ENCODE measurements at regions not wholly inside any gene's neighbourhood (a gene's known extent, or its start where the extent isn't known, plus 50 kb on each side); places are given as distances from the start of the nearest gene placed in this dataset.

GRCh38 chr20:57999465-58000111 lies 228.9 kb downstream of the ANKRD60 start:
- no peaks in the 10 kb centered on the region for H3K9me3 ChIP-seq (replicated peaks; ENCODE audit: control insufficient read depth, insufficient read depth, low read length)
- no peaks in the 10 kb centered on the region for H3K9me1 ChIP-seq (replicated peaks; ENCODE audit: control insufficient read depth, extremely low read depth, insufficient read depth, low read length)
- no peak overlapping the region for H3K9ac ChIP-seq (replicated peaks; ENCODE audit: extremely low read depth, insufficient read depth, low read length)
- FAIRE-seq (no peak), DNase-seq (ENCODE audit: low read depth, low spot score) (peak; percentile 78)
- H3K27me3 ChIP-seq (ENCODE audit: control insufficient read depth in 2 of 2, insufficient read depth in 2 of 2, low read length in 2 of 2) = peaks cover 2 to 10% of the 10 kb centered on the region in 2 experiments
- CTCF ChIA-PET = interaction anchor here (2.0 kb wide), 1 partner anchor 88 kb away, joined by 7 read pairs; no protein-coding TSS in a partner anchor
- dilution Hi-C loops (cut with MboI; ENCODE audit: extremely low pct_ligation_motif_present, low sequenced_read_pairs) = no loop called here
- H4K20me1 ChIP-seq (replicated peaks; ENCODE audit: control insufficient read depth, extremely low read depth, insufficient read depth, low read length) = no peaks in the 10 kb centered on the region
- no peaks in the 10 kb centered on the region for H3K36me3 ChIP-seq (ENCODE audit: control insufficient read depth in 2 of 2, extremely low read depth in 1 of 2, insufficient read depth in 2 of 2, low read length in 2 of 2)
- no peak overlapping the region for H3K27ac ChIP-seq (ENCODE audit: insufficient read depth, low read depth, low read length)
- no TSS peak for BruUV-seq (replicated peaks)
- H3K4me3 ChIP-seq (replicated peaks in 1 of 3; ENCODE audit: insufficient read depth in 1 of 3, low read depth in 1 of 3, low read length in 3 of 3) = no peak overlapping the region
- H3K4me2 ChIP-seq (ENCODE audit: insufficient read depth, low read length) = no peak overlapping the region
- H3K79me2 ChIP-seq (ENCODE audit: control insufficient read depth, insufficient read depth, low read length) = no peaks in the 10 kb centered on the region
- TF ChIP-seq GATA2 (IDR thresholded peaks at IDR 0.05; ENCODE audit: insufficient read depth, insufficient read length, low read depth, low read length) (no peak), MAX (IDR thresholded peaks at IDR 0.05; ENCODE audit: insufficient read depth, insufficient read length) (no peak), MYC (IDR thresholded peaks at IDR 0.05; ENCODE audit: low read depth, low read length) (no peak), FOS (IDR thresholded peaks at IDR 0.05; ENCODE audit: borderline replicate concordance, insufficient read depth, low read length) (no peak), POLR2AphosphoS5 (IDR thresholded peaks at IDR 0.05; ENCODE audit: insufficient read depth, low read depth, low read length) (no peak), JUN (IDR thresholded peaks at IDR 0.05; ENCODE audit: borderline replicate concordance, insufficient read depth, insufficient read length, low read depth) (no peak), CTCF (IDR thresholded peaks at IDR 0.05; ENCODE audit: extremely low read depth in 1 of 2, insufficient read depth in 1 of 2, low read depth in 1 of 2, low read length in 2 of 2) (no peak), EZH2 (IDR thresholded peaks at IDR 0.05; ENCODE audit: borderline replicate concordance, low read depth, low read length, severe bottlenecking) (no peak), POLR2A (IDR thresholded peaks at IDR 0.05; ENCODE audit: low read depth, low read length) (no peak)
- intact Hi-C loops (cut with micrococcal nuclease) = loop anchor here (5.0 kb wide), 1 partner anchor 88 kb away; no protein-coding TSS in a partner anchor
- POLR2A ChIA-PET = no interaction called here
- H2AFZ ChIP-seq (ENCODE audit: low read depth, low read length) = no peak overlapping the region
- no peaks in the 10 kb centered on the region for H3K4me1 ChIP-seq (ENCODE audit: control insufficient read depth, extremely low read depth, insufficient read depth, low read length)
